HEK293 (cell line): ENCODE measurements at regions not wholly inside any gene's neighbourhood (a gene's known extent, or its start where the extent isn't known, plus 50 kb on each side); places are given as distances from the start of the nearest gene placed in this dataset.

Source experiments
- ELK4 ChIP-seq: IDR thresholded peaks from 2 replicates; pipeline ENCODE4 v1.6.1; 2011; ENCODE audit warnings: mild to moderate bottlenecking, low read depth, low read length, borderline replicate concordance
- GLIS1 ChIP-seq: fragments of 450-650 bp; formaldehyde crosslinking; IDR thresholded peaks from 2 replicates; pipeline ENCODE4 v1.5.1; 2016; ENCODE audit warnings: missing biosample characterization, missing genetic modification characterization
- MYNN ChIP-seq: fragments of 450-650 bp; formaldehyde crosslinking; IDR thresholded peaks from 2 replicates; pipeline ENCODE4 v1.5.1; 2016; ENCODE audit warnings: missing biosample characterization, missing genetic modification characterization, borderline replicate concordance
- RBAK ChIP-seq: fragments of 450-650 bp; formaldehyde crosslinking; IDR thresholded peaks from 2 replicates; pipeline ENCODE4 v1.5.1; 2016; ENCODE audit warnings: missing biosample characterization, missing genetic modification characterization
- SP2 ChIP-seq: fragments of 450-650 bp; formaldehyde crosslinking; IDR thresholded peaks from 2 replicates; pipeline ENCODE4 v1.5.1; 2016; ENCODE audit warnings: missing biosample characterization, missing genetic modification characterization
- SP7 ChIP-seq: fragments of 450-650 bp; formaldehyde crosslinking; IDR thresholded peaks from 2 replicates; pipeline ENCODE4 v1.5.1; 2016; ENCODE audit warnings: missing biosample characterization, missing genetic modification characterization
- TCF7L2 ChIP-seq: IDR thresholded peaks from 2 replicates; pipeline ENCODE4 v1.6.1; 2011; ENCODE audit warnings: low read depth, mild to moderate bottlenecking, inconsistent platforms, low read length, moderate library complexity, borderline replicate concordance
- ZBTB11 ChIP-seq: fragments of 450-650 bp; formaldehyde crosslinking; conservative IDR thresholded peaks from 2 replicates; pipeline ENCODE4 v1.5.1; 2016; ENCODE audit warnings: low read depth, missing biosample characterization, missing genetic modification characterization
- ZNF155 ChIP-seq: fragments of 450-650 bp; formaldehyde crosslinking; IDR thresholded peaks from 2 replicates; pipeline ENCODE4 v1.5.1; 2016; ENCODE audit warnings: missing biosample characterization, missing genetic modification characterization
- ZNF174 ChIP-seq: fragments of 450-650 bp; formaldehyde crosslinking; IDR thresholded peaks from 2 replicates; pipeline ENCODE4 v1.5.0; 2017; ENCODE audit warnings: missing biosample characterization, mild to moderate bottlenecking, missing genetic modification characterization
- ZNF214 ChIP-seq: fragments of 450-650 bp; formaldehyde crosslinking; IDR thresholded peaks from 2 replicates; pipeline ENCODE4 v1.5.1; 2017; ENCODE audit warnings: missing biosample characterization, mild to moderate bottlenecking, missing genetic modification characterization, borderline replicate concordance
- ZNF37A ChIP-seq: fragments of 450-650 bp; IDR thresholded peaks from 2 replicates; pipeline ENCODE4 v1.5.1; 2018; ENCODE audit warnings: missing biosample characterization, missing genetic modification characterization
- ZNF391 ChIP-seq: fragments of 450-650 bp; formaldehyde crosslinking; IDR thresholded peaks from 2 replicates; pipeline ENCODE4 v1.5.1; 2016; ENCODE audit warnings: low read depth, missing biosample characterization, missing genetic modification characterization, borderline replicate concordance
- ZNF501 ChIP-seq: fragments of 450-650 bp; formaldehyde crosslinking; IDR thresholded peaks from 2 replicates; pipeline ENCODE4 v1.5.1; 2016; ENCODE audit warnings: missing biosample characterization, missing genetic modification characterization
- ZNF521 ChIP-seq: fragments of 450-650 bp; formaldehyde crosslinking; IDR thresholded peaks from 2 replicates; pipeline ENCODE4 v1.5.1; 2017; ENCODE audit warnings: missing biosample characterization, mild to moderate bottlenecking, missing genetic modification characterization
- ZNF529 ChIP-seq: fragments of 450-650 bp; formaldehyde crosslinking; IDR thresholded peaks from 2 replicates; pipeline ENCODE4 v1.5.1; 2017; ENCODE audit warnings: missing genetic modification characterization, missing biosample characterization; ENCODE audit not compliant: insufficient replicate concordance
- ZNF548 ChIP-seq: fragments of 450-650 bp; formaldehyde crosslinking; IDR thresholded peaks from 2 replicates; pipeline ENCODE4 v1.5.1; 2016; ENCODE audit warnings: missing biosample characterization, missing genetic modification characterization
- ZNF610 ChIP-seq: fragments of 450-650 bp; formaldehyde crosslinking; IDR thresholded peaks from 2 replicates; pipeline ENCODE4 v1.5.1; 2016; ENCODE audit warnings: missing biosample characterization, missing genetic modification characterization, borderline replicate concordance
- ZNF629 ChIP-seq: fragments of 450-650 bp; formaldehyde crosslinking; IDR thresholded peaks from 2 replicates; pipeline ENCODE4 v1.5.1; 2017; ENCODE audit warnings: missing biosample characterization, missing genetic modification characterization
- ZNF701 ChIP-seq: fragments of 450-650 bp; formaldehyde crosslinking; IDR thresholded peaks from 2 replicates; pipeline ENCODE4 v1.5.1; 2016; ENCODE audit warnings: missing biosample characterization, missing genetic modification characterization
- ZNF707 ChIP-seq: fragments of 450-650 bp; formaldehyde crosslinking; IDR thresholded peaks from 2 replicates; pipeline ENCODE4 v1.5.1; 2016; ENCODE audit warnings: missing biosample characterization, missing genetic modification characterization
- ZNF785 ChIP-seq: fragments of 450-650 bp; formaldehyde crosslinking; IDR thresholded peaks from 2 replicates; pipeline ENCODE4 v1.5.1; 2016; ENCODE audit warnings: missing biosample characterization, missing genetic modification characterization
- ZNF843 ChIP-seq: fragments of 450-650 bp; formaldehyde crosslinking; IDR thresholded peaks from 2 replicates; pipeline ENCODE4 v1.5.1; 2016; ENCODE audit warnings: missing biosample characterization, missing genetic modification characterization
- TF ChIP-seq, protein P1 (sequence below): fragments of 450-650 bp; formaldehyde crosslinking; IDR thresholded peaks from 2 replicates; pipeline ENCODE4 v1.5.1; 2016; ENCODE audit warnings: missing biosample characterization, missing genetic modification characterization
- TF ChIP-seq, protein P2 (sequence below): fragments of 450-650 bp; formaldehyde crosslinking; IDR thresholded peaks from 2 replicates; pipeline ENCODE4 v1.5.1; 2016; ENCODE audit warnings: missing biosample characterization, missing genetic modification characterization
- TF ChIP-seq, protein P3 (sequence below): fragments of 450-650 bp; formaldehyde crosslinking; IDR thresholded peaks from 2 replicates; pipeline ENCODE4 v1.5.1; 2016; ENCODE audit warnings: missing biosample characterization, missing genetic modification characterization, low read depth
- TF ChIP-seq, protein P4 (sequence below): fragments of 450-650 bp; formaldehyde crosslinking; IDR thresholded peaks from 2 replicates; pipeline ENCODE4 v1.5.1; 2016; ENCODE audit warnings: missing biosample characterization, missing genetic modification characterization

GRCh38 chr9:91060520-91061343 lies 259.1 kb downstream of the SYK start (continued):
- peak; percentile 84 for TF ChIP-seq GLIS1
- no peak for TF ChIP-seq TCF7L2
- TF ChIP-seq ZNF501 (tag by site-specific recombination) = no peak
- TF ChIP-seq ZNF529 = no peak
- TF ChIP-seq, protein P1, sequence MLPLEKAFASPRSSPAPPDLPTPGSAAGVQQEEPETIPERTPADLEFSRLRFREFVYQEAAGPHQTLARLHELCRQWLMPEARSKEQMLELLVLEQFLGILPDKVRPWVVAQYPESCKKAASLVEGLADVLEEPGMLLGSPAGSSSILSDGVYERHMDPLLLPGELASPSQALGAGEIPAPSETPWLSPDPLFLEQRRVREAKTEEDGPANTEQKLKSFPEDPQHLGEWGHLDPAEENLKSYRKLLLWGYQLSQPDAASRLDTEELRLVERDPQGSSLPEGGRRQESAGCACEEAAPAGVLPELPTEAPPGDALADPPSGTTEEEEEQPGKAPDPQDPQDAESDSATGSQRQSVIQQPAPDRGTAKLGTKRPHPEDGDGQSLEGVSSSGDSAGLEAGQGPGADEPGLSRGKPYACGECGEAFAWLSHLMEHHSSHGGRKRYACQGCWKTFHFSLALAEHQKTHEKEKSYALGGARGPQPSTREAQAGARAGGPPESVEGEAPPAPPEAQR = no peak
- peak; percentile 73; the same call in 1 of the 2 replicates for TF ChIP-seq ZNF701 (tag by site-specific recombination)
- no peak for TF ChIP-seq ZNF37A (tag by site-specific recombination)
- no peak for TF ChIP-seq RBAK (tag by site-specific recombination)
- no peak for TF ChIP-seq ZNF174 (tag by site-specific recombination)
- 0 out of 2 replicates have a peak, but pooled peaks have one; percentile 29 for TF ChIP-seq ZNF843
- no peak for TF ChIP-seq ZNF785 (tag by site-specific recombination)
- TF ChIP-seq ELK4 = no peak
- no peak for TF ChIP-seq ZNF214 (tag by site-specific recombination)
- TF ChIP-seq ZNF610 (tag by site-specific recombination) = no peak
- TF ChIP-seq, protein P2, sequence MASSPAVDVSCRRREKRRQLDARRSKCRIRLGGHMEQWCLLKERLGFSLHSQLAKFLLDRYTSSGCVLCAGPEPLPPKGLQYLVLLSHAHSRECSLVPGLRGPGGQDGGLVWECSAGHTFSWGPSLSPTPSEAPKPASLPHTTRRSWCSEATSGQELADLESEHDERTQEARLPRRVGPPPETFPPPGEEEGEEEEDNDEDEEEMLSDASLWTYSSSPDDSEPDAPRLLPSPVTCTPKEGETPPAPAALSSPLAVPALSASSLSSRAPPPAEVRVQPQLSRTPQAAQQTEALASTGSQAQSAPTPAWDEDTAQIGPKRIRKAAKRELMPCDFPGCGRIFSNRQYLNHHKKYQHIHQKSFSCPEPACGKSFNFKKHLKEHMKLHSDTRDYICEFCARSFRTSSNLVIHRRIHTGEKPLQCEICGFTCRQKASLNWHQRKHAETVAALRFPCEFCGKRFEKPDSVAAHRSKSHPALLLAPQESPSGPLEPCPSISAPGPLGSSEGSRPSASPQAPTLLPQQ (tag by site-specific recombination) = 0 out of 2 replicates have a peak, but pooled peaks have one; percentile 24
- TF ChIP-seq ZNF707 (tag by site-specific recombination) = no peak
- TF ChIP-seq ZBTB11 (tag by site-specific recombination) = no peak
- TF ChIP-seq SP2 (tag by site-specific recombination) = no peak
- TF ChIP-seq ZNF521 (tag by site-specific recombination) = no peak
- TF ChIP-seq ZNF629 (tag by site-specific recombination) = peak; percentile 48
- no peak for TF ChIP-seq ZNF155 (tag by site-specific recombination)
- TF ChIP-seq ZNF548 = no peak
- TF ChIP-seq, protein P3, sequence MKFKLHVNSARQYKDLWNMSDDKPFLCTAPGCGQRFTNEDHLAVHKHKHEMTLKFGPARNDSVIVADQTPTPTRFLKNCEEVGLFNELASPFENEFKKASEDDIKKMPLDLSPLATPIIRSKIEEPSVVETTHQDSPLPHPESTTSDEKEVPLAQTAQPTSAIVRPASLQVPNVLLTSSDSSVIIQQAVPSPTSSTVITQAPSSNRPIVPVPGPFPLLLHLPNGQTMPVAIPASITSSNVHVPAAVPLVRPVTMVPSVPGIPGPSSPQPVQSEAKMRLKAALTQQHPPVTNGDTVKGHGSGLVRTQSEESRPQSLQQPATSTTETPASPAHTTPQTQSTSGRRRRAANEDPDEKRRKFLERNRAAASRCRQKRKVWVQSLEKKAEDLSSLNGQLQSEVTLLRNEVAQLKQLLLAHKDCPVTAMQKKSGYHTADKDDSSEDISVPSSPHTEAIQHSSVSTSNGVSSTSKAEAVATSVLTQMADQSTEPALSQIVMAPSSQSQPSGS (tag by site-specific recombination) = no peak
- TF ChIP-seq, protein P4, sequence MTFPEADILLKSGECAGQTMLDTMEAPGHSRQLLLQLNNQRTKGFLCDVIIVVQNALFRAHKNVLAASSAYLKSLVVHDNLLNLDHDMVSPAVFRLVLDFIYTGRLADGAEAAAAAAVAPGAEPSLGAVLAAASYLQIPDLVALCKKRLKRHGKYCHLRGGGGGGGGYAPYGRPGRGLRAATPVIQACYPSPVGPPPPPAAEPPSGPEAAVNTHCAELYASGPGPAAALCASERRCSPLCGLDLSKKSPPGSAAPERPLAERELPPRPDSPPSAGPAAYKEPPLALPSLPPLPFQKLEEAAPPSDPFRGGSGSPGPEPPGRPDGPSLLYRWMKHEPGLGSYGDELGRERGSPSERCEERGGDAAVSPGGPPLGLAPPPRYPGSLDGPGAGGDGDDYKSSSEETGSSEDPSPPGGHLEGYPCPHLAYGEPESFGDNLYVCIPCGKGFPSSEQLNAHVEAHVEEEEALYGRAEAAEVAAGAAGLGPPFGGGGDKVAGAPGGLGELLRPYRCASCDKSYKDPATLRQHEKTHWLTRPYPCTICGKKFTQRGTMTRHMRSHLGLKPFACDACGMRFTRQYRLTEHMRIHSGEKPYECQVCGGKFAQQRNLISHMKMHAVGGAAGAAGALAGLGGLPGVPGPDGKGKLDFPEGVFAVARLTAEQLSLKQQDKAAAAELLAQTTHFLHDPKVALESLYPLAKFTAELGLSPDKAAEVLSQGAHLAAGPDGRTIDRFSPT (tag by site-specific recombination) = no peak
- TF ChIP-seq MYNN (tag by site-specific recombination) = peak; percentile 72; the same call in 1 of the 2 replicates
- TF ChIP-seq SP7 (tag by site-specific recombination) = peak; percentile 45; the same call in 1 of the 2 replicates
- TF ChIP-seq ZNF391 = no peak
